GM10266 (cell line): ENCODE measurements at regions not wholly inside any gene's neighbourhood (a gene's known extent, or its start where the extent isn't known, plus 50 kb on each side); places are given as distances from the start of the nearest gene placed in this dataset.
"Not testable (repeated sequence)": the region's sequence is repeated elsewhere in the genome, so short reads cannot be mapped to it uniquely, and the experiment has no call there.

Source experiments
- DNase-seq: peaks from one replicate; pipeline ENCODE4 v3.0.0; 2012; ENCODE audit errors: extremely low spot score
- CTCF ChIP-seq: IDR thresholded peaks from 2 replicates; pipeline ENCODE4 v1.5.1; 2012; ENCODE audit warnings: mild to moderate bottlenecking, low read depth; ENCODE audit not compliant: control insufficient read depth, insufficient read depth; ENCODE audit errors: missing control alignments

- no peak for TF ChIP-seq CTCF
- no peak for DNase-seq
These were observed 552.0 kb downstream of the STIM2 start for GRCh38 chr4:27412613-27413012.

- DNase-seq, result no peak
These were observed 554.5 kb downstream of the STIM2 start for GRCh38 chr4:27414887-27415731.

GRCh38 chr4:27428661-27429060, 568.0 kb downstream of the STIM2 start:
- no peak for TF ChIP-seq CTCF
- no peak for DNase-seq

More at GRCh38 chr4:27414887-27415731, 554.5 kb downstream of the STIM2 start:
- TF ChIP-seq CTCF, result no peak

- TF ChIP-seq CTCF, result no peak
- DNase-seq, result no peak
These were observed 568.8 kb downstream of the STIM2 start for GRCh38 chr4:27429364-27429871.

- no peak for TF ChIP-seq CTCF
- no peak for DNase-seq
These were observed 581.5 kb downstream of the STIM2 start for GRCh38 chr4:27442146-27442545.

- not testable (repeated sequence) for DNase-seq
These were observed 582.0 kb downstream of the STIM2 start for GRCh38 chr4:27442661-27443060.

GRCh38 chr4:27463816-27464215, 603.2 kb downstream of the STIM2 start:
- no peak for DNase-seq
- no peak for TF ChIP-seq CTCF
